ENCODE measurements at regions not wholly inside any gene's neighbourhood (a gene's known extent, or its start where the extent isn't known, plus 50 kb on each side); places are given as distances from the start of the nearest gene placed in this dataset.

GRCh38 chr3:146308222-146308621 lies 57.3 kb upstream of the PLSCR4 start:
- Histone ChIP-seq H3K36me3 (ENCODE audit: insufficient read depth, low read length) (no peaks in the 10 kb centered on the region), H3K4me1 (ENCODE audit: insufficient read depth, low read length) (peaks cover 22% of the 10 kb centered on the region), H4K20me1 (ENCODE audit: insufficient read depth, low read length) (no peaks in the 10 kb centered on the region), H3K79me2 (ENCODE audit: insufficient read depth, low read length) (no peaks in the 10 kb centered on the region), H3K4me2 (ENCODE audit: insufficient read depth, low read length) (peak overlapping the region; percentile 73), H3K9me3 (ENCODE audit: low read depth, low read length) (no peaks in the 10 kb centered on the region), H2AFZ (ENCODE audit: low read length) (no peak overlapping the region), H3K27ac (ENCODE audit: low read depth, low read length) (peak overlapping the region; percentile 91), H3K4me3 (ENCODE audit: insufficient read depth, low read length) (peak overlapping the region; percentile 35), H3K27me3 (ENCODE audit: insufficient read depth, low read length) (no peaks in the 10 kb centered on the region)
- TF ChIP-seq CTCF (IDR thresholded peaks at IDR 0.05; ENCODE audit: extremely low read depth, low read depth, low read length): no peak
- DNase-seq (ENCODE audit: insufficient read length, low spot score, missing footprints): peak; percentile 69

- no peak for TF ChIP-seq CTCF (IDR thresholded peaks at IDR 0.05; ENCODE audit: extremely low read depth, low read depth, low read length)
- Histone ChIP-seq H3K4me3 (ENCODE audit: insufficient read depth, low read length) (no peak overlapping the region), H3K36me3 (ENCODE audit: insufficient read depth, low read length) (no peaks in the 10 kb centered on the region), H3K27ac (ENCODE audit: low read depth, low read length) (peak overlapping the region; percentile 91), H3K27me3 (ENCODE audit: insufficient read depth, low read length) (no peaks in the 10 kb centered on the region), H3K4me2 (ENCODE audit: insufficient read depth, low read length) (no peak overlapping the region), H3K9me3 (ENCODE audit: low read depth, low read length) (no peaks in the 10 kb centered on the region), H3K4me1 (ENCODE audit: insufficient read depth, low read length) (peaks cover 19% of the 10 kb centered on the region), H4K20me1 (ENCODE audit: insufficient read depth, low read length) (no peaks in the 10 kb centered on the region), H3K79me2 (ENCODE audit: insufficient read depth, low read length) (no peaks in the 10 kb centered on the region), H2AFZ (ENCODE audit: low read length) (no peak overlapping the region)
- DNase-seq (ENCODE audit: insufficient read length, low spot score, missing footprints): no peak
Observed at GRCh38 chr3:146307456-146307725, 56.5 kb upstream of the PLSCR4 start.

GRCh38 chr3:146306656-146307455 lies 56.0 kb upstream of the PLSCR4 start:
- Histone ChIP-seq H3K4me3 (ENCODE audit: insufficient read depth, low read length) (no peak overlapping the region), H3K27ac (ENCODE audit: low read depth, low read length) (no peak overlapping the region), H4K20me1 (ENCODE audit: insufficient read depth, low read length) (no peaks in the 10 kb centered on the region), H3K79me2 (ENCODE audit: insufficient read depth, low read length) (no peaks in the 10 kb centered on the region), H3K27me3 (ENCODE audit: insufficient read depth, low read length) (no peaks in the 10 kb centered on the region), H3K36me3 (ENCODE audit: insufficient read depth, low read length) (no peaks in the 10 kb centered on the region), H3K4me1 (ENCODE audit: insufficient read depth, low read length) (peaks cover 19% of the 10 kb centered on the region), H2AFZ (ENCODE audit: low read length) (no peak overlapping the region), H3K9me3 (ENCODE audit: low read depth, low read length) (no peaks in the 10 kb centered on the region), H3K4me2 (ENCODE audit: insufficient read depth, low read length) (no peak overlapping the region)
- DNase-seq (ENCODE audit: insufficient read length, low spot score, missing footprints): no peak
- no peak for TF ChIP-seq CTCF (IDR thresholded peaks at IDR 0.05; ENCODE audit: extremely low read depth, low read depth, low read length)

- Histone ChIP-seq H3K9me3 (ENCODE audit: low read depth, low read length) (no peaks in the 10 kb centered on the region), H3K4me3 (ENCODE audit: insufficient read depth, low read length) (no peak overlapping the region), H3K4me2 (ENCODE audit: insufficient read depth, low read length) (no peak overlapping the region), H3K36me3 (ENCODE audit: insufficient read depth, low read length) (no peaks in the 10 kb centered on the region), H3K27me3 (ENCODE audit: insufficient read depth, low read length) (no peaks in the 10 kb centered on the region), H3K79me2 (ENCODE audit: insufficient read depth, low read length) (no peaks in the 10 kb centered on the region), H2AFZ (ENCODE audit: low read length) (no peak overlapping the region), H4K20me1 (ENCODE audit: insufficient read depth, low read length) (no peaks in the 10 kb centered on the region), H3K27ac (ENCODE audit: low read depth, low read length) (no peak overlapping the region), H3K4me1 (ENCODE audit: insufficient read depth, low read length) (peaks cover 19% of the 10 kb centered on the region)
- DNase-seq (ENCODE audit: insufficient read length, low spot score, missing footprints): no peak
- TF ChIP-seq CTCF (IDR thresholded peaks at IDR 0.05; ENCODE audit: extremely low read depth, low read depth, low read length): no peak
Observed at GRCh38 chr3:146305808-146306423, 55.0 kb upstream of the PLSCR4 start.
